BJ (cell line): ENCODE measurements at regions not wholly inside any gene's neighbourhood (a gene's known extent, or its start where the extent isn't known, plus 50 kb on each side); places are given as distances from the start of the nearest gene placed in this dataset.

Experiments used
- CTCF ChIA-PET: fragments of 350-600 bp; formaldehyde crosslinking; extraction: SDS; loops from one replicate; lab custom pipeline; 2021; ENCODE audit warnings: antibody characterized with exemption, inconsistent platforms; lab: Yijun Ruan, JAX
- POLR2A ChIA-PET: fragments of 300-600 bp; sonication (Branson Sonifier 250); formaldehyde crosslinking; extraction: SDS; loops from one replicate; lab custom pipeline; 2021; ENCODE audit warnings: antibody characterized with exemption; lab: Charles Lee
- DNase-seq: peaks from one replicate; pipeline ENCODE4 v3.0.0-alpha.2; 2011; ENCODE audit warnings: low read depth
- H3K27me3 ChIP-seq: 2 replicates; pipeline ENCODE4 v1.6.0; 2011; ENCODE audit warnings: low read length; ENCODE audit not compliant: control insufficient read depth, insufficient read depth
- H3K36me3 ChIP-seq: 2 replicates; pipeline ENCODE4 v1.5.1; 2011; ENCODE audit warnings: low read length; ENCODE audit not compliant: control insufficient read depth, insufficient read depth
- H3K4me3 ChIP-seq: 2 replicates; pipeline ENCODE4 v1.5.1; 2011; ENCODE audit warnings: low read depth, mild to moderate bottlenecking, control low read depth, low read length
- CTCF ChIP-seq: IDR thresholded peaks from 2 replicates; pipeline ENCODE4 v1.5.1; 2011; ENCODE audit warnings: low read depth, mild to moderate bottlenecking, control low read depth, inconsistent platforms, low read length, moderate library complexity; ENCODE audit not compliant: insufficient read depth

- ChIA-PET CTCF (no interaction called here), POLR2A (no interaction called here)
- Histone ChIP-seq H3K36me3 (no peaks in the 10 kb centered on the region), H3K4me3 (no peak overlapping the region), H3K27me3 (no peaks in the 10 kb centered on the region)
- no peak for DNase-seq
- TF ChIP-seq CTCF = no peak
These were observed 406.9 kb upstream of the NMUR2 start for GRCh38 chr5:152811988-152812387.

GRCh38 chr5:152813526-152813925 is 408.4 kb upstream of the NMUR2 start:
- no peak for DNase-seq
- ChIA-PET CTCF (no interaction called here), POLR2A (no interaction called here)
- H3K27me3 ChIP-seq = no peaks in the 10 kb centered on the region
- no peak for TF ChIP-seq CTCF
- no peaks in the 10 kb centered on the region for H3K36me3 ChIP-seq
- no peak overlapping the region for H3K4me3 ChIP-seq

- POLR2A ChIA-PET = interaction anchor here (0.5 kb wide), 1 partner anchor 670 kb away, joined by 3 read pairs; no protein-coding TSS in a partner anchor
- H3K27me3 ChIP-seq = no peaks in the 10 kb centered on the region
- no peak for DNase-seq
- CTCF ChIA-PET = interaction anchor here (0.8 kb wide), 1 partner anchor 14 kb away, joined by 3 read pairs; no protein-coding TSS in a partner anchor
- no peaks in the 10 kb centered on the region for H3K36me3 ChIP-seq
- H3K4me3 ChIP-seq = no peak overlapping the region
- TF ChIP-seq CTCF = no peak
These were observed 414.8 kb upstream of the NMUR2 start for GRCh38 chr5:152819891-152820290.

- ChIA-PET CTCF (interaction anchor here (0.5 kb wide), 1 partner anchor 10 kb away, joined by 3 read pairs; no protein-coding TSS in a partner anchor), POLR2A (no interaction called here)
- no peak for TF ChIP-seq CTCF
- no peak overlapping the region for H3K4me3 ChIP-seq
- DNase-seq = no peak
- H3K27me3 ChIP-seq = no peaks in the 10 kb centered on the region
- no peaks in the 10 kb centered on the region for H3K36me3 ChIP-seq
These were observed 419.2 kb upstream of the NMUR2 start for GRCh38 chr5:152824316-152824715.

- H3K4me3 ChIP-seq = no peak overlapping the region
- DNase-seq = no peak
- H3K36me3 ChIP-seq = no peaks in the 10 kb centered on the region
- H3K27me3 ChIP-seq = no peaks in the 10 kb centered on the region
- ChIA-PET POLR2A (no interaction called here), CTCF (no interaction called here)
- no peak for TF ChIP-seq CTCF
These were observed 433.2 kb upstream of the NMUR2 start for GRCh38 chr5:152838241-152838786.
